IMR-90 (cell line): ENCODE measurements at regions not wholly inside any gene's neighbourhood (a gene's known extent, or its start where the extent isn't known, plus 50 kb on each side); places are given as distances from the start of the nearest gene placed in this dataset.

ENCODE experiments used
- CEBPB ChIP-seq: IDR thresholded peaks from 2 replicates; pipeline ENCODE4 v1.6.1; 2012; ENCODE audit warnings: low read depth, low read length, improper control_type of control experiment
- TF ChIP-seq, protein P1 (sequence below): conservative IDR thresholded peaks from 2 replicates; pipeline ENCODE4 v1.5.1; 2012; ENCODE audit warnings: mild to moderate bottlenecking, low read depth, low read length, improper control_type of control experiment

DNA sequence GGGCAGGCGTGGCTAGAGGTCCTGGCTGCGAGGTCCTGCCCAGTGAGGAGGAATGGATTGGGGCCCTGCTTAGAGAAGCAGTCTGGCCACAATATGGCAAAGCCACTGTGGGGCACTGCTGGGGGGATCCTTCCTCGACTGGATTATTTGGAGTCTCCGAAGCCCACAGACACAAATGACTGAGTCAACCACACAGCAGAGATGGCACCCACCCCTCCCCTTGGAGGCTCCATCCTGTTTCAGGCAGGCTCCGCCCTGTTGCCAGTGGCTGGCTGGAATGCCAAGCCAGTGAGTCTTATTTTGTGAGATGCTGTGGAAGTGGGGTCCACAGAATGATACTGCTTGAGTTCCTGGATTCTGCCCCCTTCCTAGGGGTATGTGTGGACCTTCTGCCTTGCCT lies 363.9 kb downstream of the PPP1R2C start:
- TF ChIP-seq, protein P1, sequence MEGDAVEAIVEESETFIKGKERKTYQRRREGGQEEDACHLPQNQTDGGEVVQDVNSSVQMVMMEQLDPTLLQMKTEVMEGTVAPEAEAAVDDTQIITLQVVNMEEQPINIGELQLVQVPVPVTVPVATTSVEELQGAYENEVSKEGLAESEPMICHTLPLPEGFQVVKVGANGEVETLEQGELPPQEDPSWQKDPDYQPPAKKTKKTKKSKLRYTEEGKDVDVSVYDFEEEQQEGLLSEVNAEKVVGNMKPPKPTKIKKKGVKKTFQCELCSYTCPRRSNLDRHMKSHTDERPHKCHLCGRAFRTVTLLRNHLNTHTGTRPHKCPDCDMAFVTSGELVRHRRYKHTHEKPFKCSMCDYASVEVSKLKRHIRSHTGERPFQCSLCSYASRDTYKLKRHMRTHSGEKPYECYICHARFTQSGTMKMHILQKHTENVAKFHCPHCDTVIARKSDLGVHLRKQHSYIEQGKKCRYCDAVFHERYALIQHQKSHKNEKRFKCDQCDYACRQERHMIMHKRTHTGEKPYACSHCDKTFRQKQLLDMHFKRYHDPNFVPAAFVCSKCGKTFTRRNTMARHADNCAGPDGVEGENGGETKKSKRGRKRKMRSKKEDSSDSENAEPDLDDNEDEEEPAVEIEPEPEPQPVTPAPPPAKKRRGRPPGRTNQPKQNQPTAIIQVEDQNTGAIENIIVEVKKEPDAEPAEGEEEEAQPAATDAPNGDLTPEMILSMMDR, result no peak
- TF ChIP-seq CEBPB, result no peak
